ENCODE measurements at regions not wholly inside any gene's neighbourhood (a gene's known extent, or its start where the extent isn't known, plus 50 kb on each side); places are given as distances from the start of the nearest gene placed in this dataset.
A peak's percentile ranks its signal among the peaks of the same experiment; 100 is the strongest.
"Not testable (repeated sequence)": the region's sequence is repeated elsewhere in the genome, so short reads cannot be mapped to it uniquely, and the experiment has no call there.

GRCh38 chr3:125791021-125791420 is 178.0 kb upstream of the ROPN1B start:
- H3K9me3 ChIP-seq (replicated peaks); H3K4me3 ChIP-seq; H3K27me3 ChIP-seq (replicated peaks); H3K27ac ChIP-seq; H3K4me1 ChIP-seq (replicated peaks); H3K36me3 ChIP-seq; DNase-seq (ENCODE audit: low read depth in 1 of 2, low spot score in 2 of 2): not testable (repeated sequence)

DNA sequence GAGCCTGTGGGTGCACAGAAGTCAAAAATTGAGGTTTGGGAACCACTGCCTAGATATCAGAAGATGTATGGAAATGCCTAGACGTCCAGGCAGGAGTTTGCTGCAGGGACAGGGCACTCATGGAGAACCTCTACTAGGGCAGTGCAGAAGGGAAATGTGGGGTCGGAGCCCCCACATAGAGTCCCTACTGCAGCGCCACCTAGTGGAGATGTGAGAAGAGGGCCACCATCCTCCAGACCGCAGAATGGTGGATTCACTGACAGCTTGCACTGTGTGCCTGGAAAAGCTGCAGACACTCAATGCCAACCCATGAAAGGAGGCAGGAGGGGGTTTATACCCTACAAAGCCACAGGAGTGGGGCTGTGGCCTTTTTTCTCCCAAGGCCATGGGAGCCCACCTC is 159.0 kb upstream of the ROPN1B start:
- not testable (repeated sequence) for H3K27ac ChIP-seq; H3K4me1 ChIP-seq (replicated peaks); H3K4me3 ChIP-seq; H3K36me3 ChIP-seq; H3K9me3 ChIP-seq (replicated peaks); H3K27me3 ChIP-seq (replicated peaks); DNase-seq (ENCODE audit: low read depth in 1 of 2, low spot score in 2 of 2)

DNA sequence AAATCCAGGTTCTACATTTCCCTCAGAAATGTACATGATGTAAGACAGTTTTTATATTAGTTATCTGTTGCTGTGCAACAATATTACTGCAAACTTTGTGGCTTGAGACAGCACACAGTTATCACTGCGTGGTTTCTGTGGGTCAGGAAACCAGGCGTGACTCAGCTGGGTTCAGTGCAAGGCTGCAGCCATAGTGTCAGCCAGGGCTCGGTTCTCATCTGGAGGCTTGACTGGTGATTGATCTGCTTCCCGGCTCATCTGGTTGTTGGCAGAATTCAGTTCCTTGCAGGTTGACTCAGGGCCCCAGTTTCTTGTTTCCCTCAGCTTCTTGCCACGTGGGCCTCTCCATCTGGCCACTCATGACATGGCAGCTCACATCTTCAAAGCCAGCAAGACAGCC is 146.8 kb upstream of the ROPN1B start:
- H3K36me3 ChIP-seq; H3K27ac ChIP-seq; H3K4me3 ChIP-seq; H3K9me3 ChIP-seq (replicated peaks); H3K4me1 ChIP-seq (replicated peaks); DNase-seq (ENCODE audit: low read depth in 1 of 2, low spot score in 2 of 2); H3K27me3 ChIP-seq (replicated peaks): not testable (repeated sequence)

GRCh38 chr3:125831005-125831750 is 137.8 kb upstream of the ROPN1B start:
- H3K36me3 ChIP-seq; H3K4me1 ChIP-seq (replicated peaks); H3K4me3 ChIP-seq; H3K27me3 ChIP-seq (replicated peaks); H3K9me3 ChIP-seq (replicated peaks); H3K27ac ChIP-seq; DNase-seq (ENCODE audit: low read depth in 1 of 2, low spot score in 2 of 2): not testable (repeated sequence)

GRCh38 chr3:125835562-125835961 is 133.4 kb upstream of the ROPN1B start:
- not testable (repeated sequence) for DNase-seq (ENCODE audit: low read depth in 1 of 2, low spot score in 2 of 2); H3K36me3 ChIP-seq; H3K9me3 ChIP-seq (replicated peaks); H3K27me3 ChIP-seq (replicated peaks); H3K4me3 ChIP-seq; H3K27ac ChIP-seq; H3K4me1 ChIP-seq (replicated peaks)

DNA sequence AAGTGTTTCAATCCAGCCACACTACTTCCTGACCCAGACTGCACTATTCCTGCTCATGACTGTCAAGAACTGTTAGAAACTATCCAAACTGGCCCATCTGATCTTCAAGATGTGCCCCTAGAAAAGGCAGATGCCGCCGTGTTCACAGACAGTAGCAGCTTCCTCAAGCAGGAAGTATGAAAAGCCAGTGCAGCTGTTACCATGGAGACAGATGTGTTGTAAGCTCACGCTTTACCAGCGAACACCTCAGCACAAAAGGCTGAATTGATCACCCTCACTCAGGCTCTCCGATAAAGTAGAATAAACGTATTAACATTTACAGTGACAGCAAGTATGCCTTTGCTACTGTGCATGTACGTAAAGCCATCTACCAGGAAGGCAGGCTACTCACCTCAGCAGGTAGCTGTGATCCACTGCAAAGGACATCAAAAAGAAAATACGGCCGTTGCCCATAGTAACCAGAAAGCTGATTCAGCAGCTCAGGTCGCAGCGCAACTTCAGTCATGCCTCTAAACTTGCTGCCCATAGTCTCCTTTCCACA is 132.9 kb upstream of the ROPN1B start:
- not testable (repeated sequence) for DNase-seq (ENCODE audit: low read depth in 1 of 2, low spot score in 2 of 2); H3K27ac ChIP-seq

GRCh38 chr3:125836786-125837185 is 132.2 kb upstream of the ROPN1B start:
- H3K27me3 ChIP-seq (replicated peaks); H3K27ac ChIP-seq; H3K4me1 ChIP-seq (replicated peaks); H3K9me3 ChIP-seq (replicated peaks); H3K4me3 ChIP-seq; DNase-seq (ENCODE audit: low read depth in 1 of 2, low spot score in 2 of 2); H3K36me3 ChIP-seq: not testable (repeated sequence)

More for the DNA sequence above, 132.9 kb upstream of the ROPN1B start:
- not testable (repeated sequence) for H3K4me3 ChIP-seq; H3K9me3 ChIP-seq (replicated peaks); H3K4me1 ChIP-seq (replicated peaks); H3K36me3 ChIP-seq; H3K27me3 ChIP-seq (replicated peaks)

DNA sequence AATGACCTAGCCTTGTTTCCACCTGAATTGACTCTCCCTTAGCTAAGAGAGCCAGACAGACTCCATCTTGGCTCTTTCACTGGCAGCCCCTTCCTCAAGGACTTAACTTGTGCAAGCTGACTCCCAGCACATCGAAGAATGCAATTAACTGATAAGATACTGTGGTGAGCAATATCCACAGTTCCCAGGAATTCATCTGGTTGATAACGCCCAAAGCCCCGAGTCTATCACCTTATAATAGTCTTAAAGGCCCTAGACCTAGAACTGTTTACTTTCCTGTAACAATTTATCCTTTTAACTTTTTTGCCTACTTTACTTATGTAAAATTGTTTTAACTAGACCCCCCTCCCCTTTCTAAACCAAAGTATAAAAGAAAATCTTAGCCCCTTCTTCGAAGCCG is 130.1 kb upstream of the ROPN1B start:
- H3K36me3 ChIP-seq; H3K4me3 ChIP-seq; H3K4me1 ChIP-seq (replicated peaks); H3K27ac ChIP-seq; H3K27me3 ChIP-seq (replicated peaks); DNase-seq (ENCODE audit: low read depth in 1 of 2, low spot score in 2 of 2); H3K9me3 ChIP-seq (replicated peaks): not testable (repeated sequence)

DNA sequence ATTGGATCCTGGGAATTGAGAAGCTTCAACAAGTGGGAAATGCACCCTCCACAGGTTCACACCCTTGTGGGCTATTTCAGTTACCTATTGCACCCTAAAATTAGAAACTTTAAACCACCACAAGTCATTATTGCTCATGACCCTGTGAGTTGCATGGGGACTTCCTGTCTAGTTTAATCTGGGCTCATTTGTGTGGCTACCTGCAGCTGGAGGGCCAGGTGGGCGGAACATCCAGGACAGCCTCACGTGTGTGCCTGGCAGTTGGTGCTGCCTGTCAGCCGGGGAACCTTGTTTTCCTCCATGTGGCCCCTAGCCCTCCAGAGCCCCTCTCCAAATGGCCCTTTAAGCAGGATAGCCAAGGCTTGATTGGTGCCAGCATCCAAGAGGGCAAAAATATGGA is 128.5 kb upstream of the ROPN1B start:
- not testable (repeated sequence) for H3K4me3 ChIP-seq, H3K36me3 ChIP-seq

DNA sequence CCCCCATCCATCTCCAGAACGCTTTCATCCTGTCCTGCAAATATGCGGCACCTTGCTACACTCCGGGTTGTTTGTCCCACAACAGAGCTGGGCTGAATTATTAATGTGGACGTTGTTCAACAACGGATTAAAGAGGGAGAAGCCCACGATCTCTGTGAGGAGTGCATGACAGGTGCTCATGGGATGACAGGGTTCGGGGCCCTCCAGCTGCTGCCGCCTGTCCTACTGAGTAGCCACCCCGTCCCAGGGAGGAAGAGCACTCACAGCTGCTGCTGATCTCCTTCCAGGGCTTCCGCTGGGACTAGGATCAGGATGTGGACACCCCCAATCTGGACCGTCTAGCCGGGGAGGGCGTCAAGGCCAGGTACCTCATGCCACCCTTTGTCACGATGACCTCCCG is 121.0 kb upstream of the ROPN1B start:
- H3K4me3 ChIP-seq; H3K27ac ChIP-seq; DNase-seq (ENCODE audit: low read depth in 1 of 2, low spot score in 2 of 2); H3K4me1 ChIP-seq (replicated peaks); H3K36me3 ChIP-seq; H3K9me3 ChIP-seq (replicated peaks); H3K27me3 ChIP-seq (replicated peaks): not testable (repeated sequence)

More for the DNA sequence above, 128.5 kb upstream of the ROPN1B start:
- not testable (repeated sequence) for H3K27me3 ChIP-seq (replicated peaks); H3K4me1 ChIP-seq (replicated peaks); H3K27ac ChIP-seq; DNase-seq (ENCODE audit: low read depth in 1 of 2, low spot score in 2 of 2); H3K9me3 ChIP-seq (replicated peaks)

GRCh38 chr3:125855006-125855405 is 114.0 kb upstream of the ROPN1B start:
- not testable (repeated sequence) for H3K27me3 ChIP-seq (replicated peaks); H3K36me3 ChIP-seq; H3K27ac ChIP-seq; H3K9me3 ChIP-seq (replicated peaks); H3K4me1 ChIP-seq (replicated peaks); DNase-seq (ENCODE audit: low read depth in 1 of 2, low spot score in 2 of 2); H3K4me3 ChIP-seq

DNA sequence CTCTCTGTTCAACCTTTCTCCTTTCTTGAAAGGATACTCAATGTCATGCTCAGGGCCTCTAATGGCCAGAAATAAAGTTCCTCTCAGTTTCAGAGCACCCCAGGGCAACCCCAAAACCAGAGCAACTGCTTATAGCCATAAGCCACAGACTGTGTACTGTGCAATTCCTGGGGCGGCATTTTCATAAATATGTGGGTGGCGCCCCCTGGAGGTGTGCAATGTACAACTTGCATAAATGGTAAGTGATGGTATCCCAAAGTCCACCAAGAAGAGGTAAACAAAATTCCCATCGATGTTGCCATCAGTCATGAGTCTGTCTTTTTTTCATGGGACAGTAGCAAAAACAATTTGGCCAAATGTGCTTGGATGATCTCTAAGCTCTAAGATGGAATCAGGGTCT is 108.4 kb upstream of the ROPN1B start:
- not testable (repeated sequence) for H3K36me3 ChIP-seq; H3K4me1 ChIP-seq (replicated peaks); H3K4me3 ChIP-seq; H3K27ac ChIP-seq; DNase-seq (ENCODE audit: low read depth in 1 of 2, low spot score in 2 of 2); H3K27me3 ChIP-seq (replicated peaks); H3K9me3 ChIP-seq (replicated peaks)

- not testable (repeated sequence) for H3K9me3 ChIP-seq (replicated peaks); H3K4me1 ChIP-seq (replicated peaks); H3K27me3 ChIP-seq (replicated peaks); H3K4me3 ChIP-seq; DNase-seq (ENCODE audit: low read depth in 1 of 2, low spot score in 2 of 2); H3K27ac ChIP-seq; H3K36me3 ChIP-seq
Measured at GRCh38 chr3:125862841-125863254, 106.1 kb upstream of the ROPN1B start.

DNA sequence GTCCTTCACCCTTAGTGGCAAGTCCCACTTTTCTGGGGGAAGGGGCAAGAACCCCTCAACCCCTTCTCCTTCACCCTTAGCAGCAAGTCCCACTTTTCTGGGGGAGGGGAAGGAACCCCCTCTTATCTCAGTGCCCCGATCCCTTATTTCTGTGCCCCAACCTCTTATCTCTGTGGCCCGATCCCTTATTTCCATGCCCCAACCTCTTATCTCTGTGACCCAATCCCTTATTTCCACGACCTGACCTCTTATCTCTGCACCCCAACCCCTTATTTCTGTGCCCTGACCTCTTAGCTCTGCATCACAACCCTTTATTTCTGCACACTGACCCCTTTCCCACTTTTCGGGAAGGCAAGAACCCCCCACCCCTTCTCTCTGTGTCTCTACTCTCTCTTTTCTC is 104.4 kb upstream of the ROPN1B start:
- not testable (repeated sequence) for H3K27me3 ChIP-seq (replicated peaks); H3K36me3 ChIP-seq; H3K4me1 ChIP-seq (replicated peaks); DNase-seq (ENCODE audit: low read depth in 1 of 2, low spot score in 2 of 2); H3K4me3 ChIP-seq; H3K9me3 ChIP-seq (replicated peaks); H3K27ac ChIP-seq

DNA sequence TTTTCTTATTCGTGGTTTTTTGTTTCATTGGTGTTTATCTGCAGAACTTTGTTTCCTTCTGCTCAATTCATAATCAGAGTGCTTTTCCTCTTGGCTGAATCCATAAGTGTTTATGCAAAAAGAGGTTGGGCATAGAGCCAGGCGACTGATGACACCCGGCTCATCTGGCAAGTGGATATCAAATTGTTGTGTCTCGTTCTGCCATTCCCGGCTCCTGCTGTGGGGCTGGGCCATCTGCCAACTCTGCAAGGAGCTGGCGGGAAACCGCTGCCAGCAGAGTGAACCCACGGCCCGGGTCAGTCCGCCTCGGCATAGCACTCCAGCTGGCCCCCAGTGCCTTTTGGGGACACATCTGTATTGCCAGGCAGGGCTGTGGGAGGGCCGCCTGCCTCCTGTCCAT is 83.0 kb upstream of the ROPN1B start:
- H3K4me3 ChIP-seq; H3K9me3 ChIP-seq (replicated peaks); H3K27ac ChIP-seq; H3K27me3 ChIP-seq (replicated peaks); H3K4me1 ChIP-seq (replicated peaks); H3K36me3 ChIP-seq: not testable (repeated sequence)
- peak in 1 of 2 experiments; percentile 12 for DNase-seq (ENCODE audit: low read depth in 1 of 2, low spot score in 2 of 2)

Measured in SJSA1 (cell line).